ENCODE measurements at regions not wholly inside any gene's neighbourhood (a gene's known extent, or its start where the extent isn't known, plus 50 kb on each side); places are given as distances from the start of the nearest gene placed in this dataset.

DNA sequence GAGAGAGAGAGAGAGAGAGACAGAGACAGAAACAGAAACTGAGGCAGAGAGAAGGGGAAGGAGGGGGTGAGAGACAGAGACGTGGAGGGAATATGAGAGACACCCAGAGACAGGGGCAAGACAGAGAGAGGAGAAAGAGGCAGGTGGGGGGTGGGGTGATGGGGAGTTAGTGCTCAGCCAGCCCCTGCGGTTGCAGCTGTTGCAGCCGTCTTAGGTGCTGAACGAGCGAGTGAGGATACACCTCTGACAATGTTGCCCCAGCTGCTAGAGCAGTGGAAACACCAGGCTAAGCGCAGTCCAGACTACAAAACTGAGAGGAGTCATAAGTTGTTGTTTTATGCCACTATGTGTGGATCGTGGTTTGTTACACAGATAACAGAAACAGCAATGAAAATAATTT, 328.2 kb upstream of the SHH start:
- 73% methylated on average over 6 of the region's 7 CpGs for WGBS (ENCODE audit: insufficient coverage)

DNA sequence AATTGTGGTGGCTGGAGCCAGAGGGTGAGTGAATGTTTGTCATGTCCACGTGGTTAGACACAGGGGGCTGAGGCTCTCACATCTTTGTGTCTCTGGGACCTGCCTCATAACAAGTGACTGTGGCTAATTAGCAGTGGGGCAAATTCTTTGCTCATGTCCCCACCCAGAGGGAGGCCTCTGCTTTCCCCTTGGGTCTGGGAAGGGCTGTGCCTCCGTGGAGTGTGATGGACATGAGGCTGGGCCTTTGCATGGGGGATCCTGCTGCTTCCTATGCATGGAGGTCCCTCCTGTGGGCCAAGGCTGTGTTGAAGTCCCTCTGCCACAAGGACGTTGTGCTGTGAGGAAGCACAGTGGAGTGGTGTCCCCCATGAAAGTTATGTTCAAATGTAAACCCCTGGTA, 327.4 kb upstream of the SHH start:
- Histone ChIP-seq H3K4me1 (ENCODE audit: control insufficient read depth in 2 of 2, insufficient read depth in 2 of 2, low read length in 2 of 2) (no peaks in the 10 kb centered on the region), H4K20me1 (ENCODE audit: control insufficient read depth, insufficient read depth, low read length, poor library complexity, severe bottlenecking) (no peaks in the 10 kb centered on the region), H3K9me3 (ENCODE audit: control extremely low read depth in 1 of 3, control insufficient read depth in 2 of 3, insufficient read depth in 1 of 3, low read length in 2 of 3) (peaks cover 0 to 6% (median 0%) of the 10 kb centered on the region in 3 donors), H3K9ac (ENCODE audit: low read length) (no peak overlapping the region), H2AFZ (ENCODE audit: insufficient read depth, low read depth, low read length, poor library complexity, severe bottlenecking) (no peak overlapping the region), H3K4me2 (replicated peaks; ENCODE audit: low read depth, low read length, poor library complexity, severe bottlenecking) (no peak overlapping the region), H3K4me3 (ENCODE audit: control extremely low read depth in 1 of 5, extremely low read depth in 1 of 5, insufficient read depth in 1 of 5, low read depth in 2 of 5, low read length in 4 of 5) (no peak overlapping the region), H3K36me3 (replicated peaks in 1 of 2; ENCODE audit: control extremely low read depth in 1 of 2, control insufficient read depth in 1 of 2, extremely low read depth in 1 of 2, insufficient read depth in 2 of 2, low read length in 1 of 2) (no peaks in the 10 kb centered on the region), H3K27ac (ENCODE audit: low read length in 2 of 2) (no peak overlapping the region), H3K27me3 (replicated peaks in 1 of 4; ENCODE audit: control extremely low read depth in 1 of 4, control insufficient read depth in 3 of 4, insufficient read depth in 4 of 4, low read length in 3 of 4) (no peaks in the 10 kb centered on the region), H3K79me2 (ENCODE audit: control insufficient read depth, insufficient read depth, low read length) (no peaks in the 10 kb centered on the region)
- H3K4me3 Mint-ChIP-seq, result no peak overlapping the region
- TF ChIP-seq, protein P1, sequence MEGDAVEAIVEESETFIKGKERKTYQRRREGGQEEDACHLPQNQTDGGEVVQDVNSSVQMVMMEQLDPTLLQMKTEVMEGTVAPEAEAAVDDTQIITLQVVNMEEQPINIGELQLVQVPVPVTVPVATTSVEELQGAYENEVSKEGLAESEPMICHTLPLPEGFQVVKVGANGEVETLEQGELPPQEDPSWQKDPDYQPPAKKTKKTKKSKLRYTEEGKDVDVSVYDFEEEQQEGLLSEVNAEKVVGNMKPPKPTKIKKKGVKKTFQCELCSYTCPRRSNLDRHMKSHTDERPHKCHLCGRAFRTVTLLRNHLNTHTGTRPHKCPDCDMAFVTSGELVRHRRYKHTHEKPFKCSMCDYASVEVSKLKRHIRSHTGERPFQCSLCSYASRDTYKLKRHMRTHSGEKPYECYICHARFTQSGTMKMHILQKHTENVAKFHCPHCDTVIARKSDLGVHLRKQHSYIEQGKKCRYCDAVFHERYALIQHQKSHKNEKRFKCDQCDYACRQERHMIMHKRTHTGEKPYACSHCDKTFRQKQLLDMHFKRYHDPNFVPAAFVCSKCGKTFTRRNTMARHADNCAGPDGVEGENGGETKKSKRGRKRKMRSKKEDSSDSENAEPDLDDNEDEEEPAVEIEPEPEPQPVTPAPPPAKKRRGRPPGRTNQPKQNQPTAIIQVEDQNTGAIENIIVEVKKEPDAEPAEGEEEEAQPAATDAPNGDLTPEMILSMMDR (IDR thresholded peaks at IDR 0.05), result no peak
- no peak for TF ChIP-seq EZH2 (IDR thresholded peaks at IDR 0.05; ENCODE audit: borderline replicate concordance, insufficient read depth, low read depth, low read length, poor library complexity, severe bottlenecking)
- no peak for ATAC-seq (ENCODE audit: low read depth)
- H3K27ac Mint-ChIP-seq, result no peak overlapping the region
- H3K9me3 Mint-ChIP-seq (ENCODE audit: insufficient read depth), result no peaks in the 10 kb centered on the region
- H3K4me1 Mint-ChIP-seq, result no peaks in the 10 kb centered on the region
- CTCF ChIA-PET, result no interaction called here
- peaks cover 6% of the 10 kb centered on the region for H3K27me3 Mint-ChIP-seq
- POLR2A ChIA-PET, result no interaction called here
- no peak for DNase-seq
- WGBS (ENCODE audit: insufficient coverage), result 41% methylated on average over 3 of the region's 3 CpGs
- intact Hi-C loops (cut with micrococcal nuclease), result no loop called here

More for the DNA sequence above, 328.2 kb upstream of the SHH start:
- no peaks in the 10 kb centered on the region for H3K79me2 ChIP-seq (ENCODE audit: control insufficient read depth, insufficient read depth, low read length)
- TF ChIP-seq, protein P1 (IDR thresholded peaks at IDR 0.05), result no peak
- no peak for TF ChIP-seq EZH2 (IDR thresholded peaks at IDR 0.05; ENCODE audit: borderline replicate concordance, insufficient read depth, low read depth, low read length, poor library complexity, severe bottlenecking)
- ATAC-seq (ENCODE audit: low read depth) (no peak), DNase-seq (no peak)
- H3K9me3 ChIP-seq (ENCODE audit: control extremely low read depth in 1 of 3, control insufficient read depth in 2 of 3, insufficient read depth in 1 of 3, low read length in 2 of 3), result peaks cover 0 to 6% (median 0%) of the 10 kb centered on the region in 3 donors
- intact Hi-C loops (cut with micrococcal nuclease), result no loop called here
- no peaks in the 10 kb centered on the region for H4K20me1 ChIP-seq (ENCODE audit: control insufficient read depth, insufficient read depth, low read length, poor library complexity, severe bottlenecking)
- ChIA-PET CTCF (no interaction called here), POLR2A (no interaction called here)
- Mint-ChIP-seq H3K4me1 (no peaks in the 10 kb centered on the region), H3K27me3 (peaks cover 6% of the 10 kb centered on the region), H3K9me3 (ENCODE audit: insufficient read depth) (no peaks in the 10 kb centered on the region), H3K4me3 (no peak overlapping the region), H3K27ac (no peak overlapping the region)
- no peak overlapping the region for H3K4me2 ChIP-seq (replicated peaks; ENCODE audit: low read depth, low read length, poor library complexity, severe bottlenecking)
- H3K4me1 ChIP-seq (ENCODE audit: control insufficient read depth in 2 of 2, insufficient read depth in 2 of 2, low read length in 2 of 2), result no peaks in the 10 kb centered on the region
- H3K27ac ChIP-seq (ENCODE audit: low read length in 2 of 2), result no peak overlapping the region
- H3K4me3 ChIP-seq (ENCODE audit: control extremely low read depth in 1 of 5, extremely low read depth in 1 of 5, insufficient read depth in 1 of 5, low read depth in 2 of 5, low read length in 4 of 5), result no peak overlapping the region
- H3K9ac ChIP-seq (ENCODE audit: low read length), result no peak overlapping the region
- no peaks in the 10 kb centered on the region for H3K36me3 ChIP-seq (replicated peaks in 1 of 2; ENCODE audit: control extremely low read depth in 1 of 2, control insufficient read depth in 1 of 2, extremely low read depth in 1 of 2, insufficient read depth in 2 of 2, low read length in 1 of 2)
- no peaks in the 10 kb centered on the region for H3K27me3 ChIP-seq (replicated peaks in 1 of 4; ENCODE audit: control extremely low read depth in 1 of 4, control insufficient read depth in 3 of 4, insufficient read depth in 4 of 4, low read length in 3 of 4)
- H2AFZ ChIP-seq (ENCODE audit: insufficient read depth, low read depth, low read length, poor library complexity, severe bottlenecking), result no peak overlapping the region

Measured in B cell (primary cell).